ENCODE measurements at regions not wholly inside any gene's neighbourhood (a gene's known extent, or its start where the extent isn't known, plus 50 kb on each side); places are given as distances from the start of the nearest gene placed in this dataset.

- TF ChIP-seq E2F6 (IDR thresholded peaks at IDR 0.05) = no peak
- no peak for TF ChIP-seq CREB1 (IDR thresholded peaks at IDR 0.05)
- TF ChIP-seq EP300 (IDR thresholded peaks at IDR 0.05; ENCODE audit: borderline replicate concordance in 1 of 2, low read depth in 2 of 2, low read length in 2 of 2) = no peak
- no peak for TF ChIP-seq RAD21 (IDR thresholded peaks at IDR 0.05 in 1 of 2, conservative IDR thresholded peaks at IDR 0.05 in 1 of 2; ENCODE audit: low read depth in 2 of 2, low read length in 2 of 2)
- TF ChIP-seq KDM5A (IDR thresholded peaks at IDR 0.05; ENCODE audit: low read length) = no peak
- no peak for TF ChIP-seq TCF12 (IDR thresholded peaks at IDR 0.05; ENCODE audit: low read depth, low read length)
- TF ChIP-seq CEBPB (IDR thresholded peaks at IDR 0.05; ENCODE audit: low read depth, low read length) = no peak
- no peak for TF ChIP-seq TAF7 (optimal IDR thresholded peaks at IDR 0.05; ENCODE audit: borderline replicate concordance, low read depth, low read length)
- no peak for TF ChIP-seq CBX5 (IDR thresholded peaks at IDR 0.05; ENCODE audit: low read depth, low read length)
- no peak for TF ChIP-seq YY1 (IDR thresholded peaks at IDR 0.05; ENCODE audit: low read depth, low read length)
- no peak for TF ChIP-seq CHD7 (IDR thresholded peaks at IDR 0.05; ENCODE audit: insufficient replicate concordance, low read length)
- TF ChIP-seq NRF1 (IDR thresholded peaks at IDR 0.05; ENCODE audit: low read depth, low read length) = no peak
These were observed 218.4 kb downstream of the FRK start (continued) for GRCh38 chr6:115842338-115842737.
